H9 (cell line): ENCODE measurements at regions not wholly inside any gene's neighbourhood (a gene's known extent, or its start where the extent isn't known, plus 50 kb on each side); places are given as distances from the start of the nearest gene placed in this dataset.

Experiments used
- DNase-seq: peaks from one replicate; pipeline ENCODE4 v3.0.0-alpha.2; 2017
- H2AFZ ChIP-seq: one replicate; pipeline ENCODE4 v1.6.1; 2013; ENCODE audit warnings: mild to moderate bottlenecking, low read length, control low read depth, moderate library complexity
- H2AK5ac ChIP-seq: 2 replicates; pipeline ENCODE4 v1.6.1; 2013; ENCODE audit warnings: low read length, control low read depth, mixed read lengths; ENCODE audit not compliant: insufficient read length
- H2BK120ac ChIP-seq: one replicate; pipeline ENCODE4 v1.6.1; 2013; ENCODE audit warnings: low read depth, mild to moderate bottlenecking, low read length, control low read depth, inconsistent platforms; ENCODE audit not compliant: poor library complexity, severe bottlenecking
- H2BK12ac ChIP-seq: 2 replicates; pipeline ENCODE4 v1.6.1; 2013; ENCODE audit warnings: low read length, control low read depth, mixed read lengths, low read depth; ENCODE audit not compliant: insufficient read length
- H2BK15ac ChIP-seq: 2 replicates; pipeline ENCODE4 v1.6.1; 2013; ENCODE audit warnings: low read depth, low read length, control low read depth
- H2BK20ac ChIP-seq: one replicate; pipeline ENCODE4 v1.6.1; 2013; ENCODE audit warnings: low read depth, mild to moderate bottlenecking, low read length, control low read depth, inconsistent platforms; ENCODE audit not compliant: poor library complexity, severe bottlenecking
- H2BK5ac ChIP-seq: 2 replicates; pipeline ENCODE4 v1.6.1; 2013; ENCODE audit warnings: low read length, control low read depth, mixed read lengths; ENCODE audit not compliant: insufficient read length
- H3K14ac ChIP-seq: 2 replicates; pipeline ENCODE4 v1.6.1; 2013; ENCODE audit warnings: low read length, control low read depth; ENCODE audit not compliant: insufficient read depth
- H3K18ac ChIP-seq: 2 replicates; pipeline ENCODE4 v1.6.1; 2013; ENCODE audit warnings: low read depth, mild to moderate bottlenecking, mixed read lengths, low read length, control low read depth; ENCODE audit not compliant: insufficient read length
- H3K23ac ChIP-seq: 2 replicates; pipeline ENCODE4 v1.6.1; 2013; ENCODE audit warnings: low read length, control low read depth, mixed read lengths, low read depth; ENCODE audit not compliant: insufficient read length
- H3K23me2 ChIP-seq: 2 replicates; pipeline ENCODE4 v1.6.1; 2013; ENCODE audit warnings: low read depth, mild to moderate bottlenecking, mixed read lengths, low read length, control low read depth; ENCODE audit not compliant: insufficient read length, poor library complexity, severe bottlenecking
- H3K27ac ChIP-seq: 2 replicates; pipeline ENCODE4 v1.5.1; 2013; ENCODE audit warnings: low read length, control low read depth, mixed read lengths, low read depth; ENCODE audit not compliant: insufficient read length
- H3K27me3 ChIP-seq: 2 replicates; pipeline ENCODE4 v1.6.1; 2013; ENCODE audit warnings: low read length, control low read depth, inconsistent platforms; ENCODE audit not compliant: insufficient read depth
- H3K4ac ChIP-seq: 2 replicates; pipeline ENCODE4 v1.6.1; 2013; ENCODE audit warnings: low read depth, mild to moderate bottlenecking, control low read depth, inconsistent platforms, low read length, moderate library complexity
- H3K4me1 ChIP-seq: 2 replicates; pipeline ENCODE4 v1.6.1; 2013; ENCODE audit warnings: low read length, control low read depth, inconsistent platforms; ENCODE audit not compliant: insufficient read depth
- H3K4me2 ChIP-seq: 2 replicates; pipeline ENCODE4 v1.6.1; 2013; ENCODE audit warnings: low read length, control low read depth, mixed read lengths; ENCODE audit not compliant: insufficient read length, insufficient read depth
- H3K56ac ChIP-seq: 2 replicates; pipeline ENCODE4 v1.6.1; 2013; ENCODE audit warnings: low read depth, mild to moderate bottlenecking, mixed read lengths, low read length, control low read depth; ENCODE audit not compliant: insufficient read length
- H3K79me1 ChIP-seq: 2 replicates; pipeline ENCODE4 v1.6.1; 2013; ENCODE audit warnings: low read depth, mild to moderate bottlenecking, moderate library complexity, low read length, control low read depth, inconsistent platforms; ENCODE audit not compliant: insufficient read depth, poor library complexity, severe bottlenecking
- H3K79me2 ChIP-seq: 2 replicates; pipeline ENCODE4 v1.6.1; 2013; ENCODE audit warnings: low read length, control low read depth, inconsistent platforms; ENCODE audit not compliant: insufficient read depth
- H3K9ac ChIP-seq: 2 replicates; pipeline ENCODE4 v1.6.1; 2013; ENCODE audit warnings: low read length, control low read depth, mixed read lengths; ENCODE audit not compliant: insufficient read length; ENCODE audit errors: extremely low read depth
- H3K9me3 ChIP-seq: one replicate; pipeline ENCODE4 v1.6.1; 2013; ENCODE audit warnings: low read depth, low read length, inconsistent platforms; ENCODE audit not compliant: control insufficient read depth
- H3T11ph ChIP-seq: one replicate; pipeline ENCODE4 v1.6.1; 2013; ENCODE audit warnings: mild to moderate bottlenecking, low read length, control low read depth, inconsistent platforms
- H4K20me1 ChIP-seq: one replicate; pipeline ENCODE4 v1.6.1; 2013; ENCODE audit not compliant: control insufficient read depth, insufficient read length, insufficient read depth
- H4K5ac ChIP-seq: 2 replicates; pipeline ENCODE4 v1.6.1; 2013; ENCODE audit warnings: low read depth, mild to moderate bottlenecking, mixed read lengths, low read length, control low read depth; ENCODE audit not compliant: insufficient read length
- H4K8ac ChIP-seq: replicated peaks from 2 replicates; pipeline ENCODE4 v1.6.1; 2013; ENCODE audit warnings: low read length, control low read depth, mixed read lengths, low read depth; ENCODE audit not compliant: insufficient read length
- H4K91ac ChIP-seq: 2 replicates; pipeline ENCODE4 v1.6.1; 2013; ENCODE audit warnings: low read depth, mild to moderate bottlenecking, moderate library complexity, mixed read lengths, low read length, control low read depth; ENCODE audit not compliant: insufficient read length
- H3K27ac Mint-ChIP-seq, 3 experiments: 2 replicates in 2 of 3; 3 replicates in 1 of 3; pipeline ENCODE4 v1.8.0; 2020 to 2021; ENCODE audit warnings: mixed read lengths in 3 of 3, mild to moderate bottlenecking in 1 of 3, moderate library complexity in 1 of 3
- H3K27me3 Mint-ChIP-seq: 2 replicates; pipeline ENCODE4 v1.8.0; 2021; ENCODE audit warnings: low read depth, mild to moderate bottlenecking, moderate library complexity, mixed read lengths
- H3K36me3 Mint-ChIP-seq, 3 experiments: 2 replicates in 2 of 3; 3 replicates in 1 of 3; pipeline ENCODE4 v1.8.0; 2020 to 2021; ENCODE audit warnings: low read depth in 3 of 3, mixed read lengths in 3 of 3; ENCODE audit not compliant: insufficient read depth in 1 of 3
- H3K4me1 Mint-ChIP-seq, 2 experiments: 2 replicates each; pipeline ENCODE4 v1.8.0; 2020; ENCODE audit warnings: mixed read lengths in 2 of 2
- H3K4me3 Mint-ChIP-seq, 2 experiments: 2 replicates in 1 of 2; 3 replicates in 1 of 2; pipeline ENCODE4 v1.8.0; 2020 to 2021; ENCODE audit warnings: mild to moderate bottlenecking in 2 of 2, mixed read lengths in 2 of 2, moderate library complexity in 1 of 2
- H3K9me3 Mint-ChIP-seq, 2 experiments: 2 replicates in 1 of 2; 3 replicates in 1 of 2; pipeline ENCODE4 v1.8.0; 2020; ENCODE audit warnings: mild to moderate bottlenecking in 2 of 2, mixed read lengths in 2 of 2, moderate library complexity in 1 of 2
- CTCF ChIP-seq: fragments of 200-600 bp; sonication (generic); conservative IDR thresholded peaks from 3 replicates; pipeline ENCODE4 v1.8.0; 2021; ENCODE audit warnings: antibody characterized with exemption, mild to moderate bottlenecking
- WGBS: extraction: QIAGEN DNeasy Blood & Tissue Kit; methylation state at CpG from one replicate; pipeline ENCODE4 v1.1.7; 2013; ENCODE audit warnings: missing lambda C conversion rate, low lambda C conversion rate, mixed read lengths; ENCODE audit not compliant: insufficient read length; ENCODE audit errors: extremely low coverage; 5-methylcytosine and 5-hydroxymethylcytosine counted together

DNA sequence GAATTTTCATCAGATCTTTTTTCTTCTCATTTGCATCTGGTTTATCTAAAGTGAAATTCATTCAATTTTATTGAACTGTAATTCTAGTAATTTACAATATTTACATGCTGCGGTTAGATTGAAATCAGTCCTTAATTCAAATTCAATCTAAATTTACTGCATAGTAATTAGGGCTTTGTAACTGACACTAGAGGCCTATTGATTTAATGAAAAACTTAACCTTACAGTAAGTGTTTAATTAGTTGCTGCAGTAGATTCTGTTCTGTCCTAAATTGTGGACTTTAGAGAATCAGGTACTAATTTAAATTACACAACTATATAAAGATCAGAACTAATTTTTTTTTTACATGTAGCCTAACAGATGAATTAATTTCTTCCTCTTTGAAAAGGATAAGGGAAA, 758.8 kb upstream of the TENM3 start:
- Histone ChIP-seq H4K5ac (no peak overlapping the region), H3K79me1 (no peaks in the 10 kb centered on the region), H3K4ac (no peak overlapping the region), H2AK5ac (no peak overlapping the region), H3K79me2 (no peaks in the 10 kb centered on the region), H2AFZ (no peak overlapping the region), H3K56ac (no peak overlapping the region), H2BK20ac (no peak overlapping the region), H2BK120ac (no peak overlapping the region), H3K14ac (no peak overlapping the region), H2BK12ac (no peak overlapping the region), H3K9me3 (no peaks in the 10 kb centered on the region), H3K27ac (no peak overlapping the region), H2BK15ac (no peak overlapping the region), H2BK5ac (no peak overlapping the region), H4K20me1 (no peaks in the 10 kb centered on the region), H3T11ph (no peak overlapping the region), H3K23me2 (no peaks in the 10 kb centered on the region), H3K23ac (no peak overlapping the region), H3K4me1 (peaks cover 3% of the 10 kb centered on the region; the same call in 1 of the 2 replicates), H4K91ac (no peak overlapping the region), H4K8ac (no peak overlapping the region), H3K27me3 (no peaks in the 10 kb centered on the region), H3K4me2 (no peak overlapping the region), H3K18ac (no peak overlapping the region), H3K9ac (no peak overlapping the region)
- TF ChIP-seq CTCF = no peak
- no peaks in the 10 kb centered on the region for H3K36me3 Mint-ChIP-seq
- no CpG with 5 or more reads among the region's 1 CpG for WGBS
- H3K4me3 Mint-ChIP-seq = no peak overlapping the region
- H3K9me3 Mint-ChIP-seq = no peaks in the 10 kb centered on the region
- no peak for DNase-seq
- no peak overlapping the region for H3K27ac Mint-ChIP-seq
- H3K4me1 Mint-ChIP-seq = peaks cover 9 to 11% of the 10 kb centered on the region in 2 experiments
- no peaks in the 10 kb centered on the region for H3K27me3 Mint-ChIP-seq
